ENCODE measurements at regions not wholly inside any gene's neighbourhood (a gene's known extent, or its start where the extent isn't known, plus 50 kb on each side); places are given as distances from the start of the nearest gene placed in this dataset.

DNA sequence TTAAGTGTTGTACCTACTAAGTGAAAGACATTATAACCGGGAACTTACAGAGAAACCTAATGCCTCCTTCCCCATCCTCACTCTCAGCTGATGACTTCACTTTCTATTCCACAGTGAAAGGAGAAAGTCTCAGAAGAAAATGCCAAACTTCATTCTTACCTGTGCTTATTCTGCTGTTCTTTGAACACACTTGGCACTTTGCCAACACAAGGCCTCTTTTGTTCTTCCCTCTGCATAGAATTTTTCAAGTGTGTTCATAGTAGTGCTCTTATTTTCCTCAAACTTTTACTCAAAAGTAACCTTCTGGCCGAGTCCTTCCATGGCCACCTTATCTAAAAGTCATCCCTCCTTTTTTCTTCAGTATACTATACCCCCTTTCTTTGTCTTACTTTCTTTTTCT lies 59.4 kb upstream of the ETV1 start:
- TF ChIP-seq, protein P1, sequence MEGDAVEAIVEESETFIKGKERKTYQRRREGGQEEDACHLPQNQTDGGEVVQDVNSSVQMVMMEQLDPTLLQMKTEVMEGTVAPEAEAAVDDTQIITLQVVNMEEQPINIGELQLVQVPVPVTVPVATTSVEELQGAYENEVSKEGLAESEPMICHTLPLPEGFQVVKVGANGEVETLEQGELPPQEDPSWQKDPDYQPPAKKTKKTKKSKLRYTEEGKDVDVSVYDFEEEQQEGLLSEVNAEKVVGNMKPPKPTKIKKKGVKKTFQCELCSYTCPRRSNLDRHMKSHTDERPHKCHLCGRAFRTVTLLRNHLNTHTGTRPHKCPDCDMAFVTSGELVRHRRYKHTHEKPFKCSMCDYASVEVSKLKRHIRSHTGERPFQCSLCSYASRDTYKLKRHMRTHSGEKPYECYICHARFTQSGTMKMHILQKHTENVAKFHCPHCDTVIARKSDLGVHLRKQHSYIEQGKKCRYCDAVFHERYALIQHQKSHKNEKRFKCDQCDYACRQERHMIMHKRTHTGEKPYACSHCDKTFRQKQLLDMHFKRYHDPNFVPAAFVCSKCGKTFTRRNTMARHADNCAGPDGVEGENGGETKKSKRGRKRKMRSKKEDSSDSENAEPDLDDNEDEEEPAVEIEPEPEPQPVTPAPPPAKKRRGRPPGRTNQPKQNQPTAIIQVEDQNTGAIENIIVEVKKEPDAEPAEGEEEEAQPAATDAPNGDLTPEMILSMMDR (optimal IDR thresholded peaks at IDR 0.05 in 1 of 3, IDR thresholded peaks at IDR 0.05 in 1 of 3, conservative IDR thresholded peaks at IDR 0.05 in 1 of 3; ENCODE audit: extremely low read depth in 1 of 3, insufficient read depth in 2 of 3, low read length in 3 of 3), result no peak
- TF ChIP-seq EZH2 (IDR thresholded peaks at IDR 0.05; ENCODE audit: low read length), result no peak
- FAIRE-seq (no peak), DNase-seq (ENCODE audit: low read depth, low spot score) (no peak)
- Histone ChIP-seq H4K20me1 (ENCODE audit: control insufficient read depth, extremely low read depth, insufficient read depth, low read length) (no peaks in the 10 kb centered on the region), H3K4me2 (ENCODE audit: control insufficient read depth, extremely low read depth, insufficient read depth, low read depth, low read length) (no peak overlapping the region), H3K9me3 (ENCODE audit: control insufficient read depth, low read depth, low read length) (no peaks in the 10 kb centered on the region), H3K36me3 (ENCODE audit: control insufficient read depth in 2 of 2, extremely low read depth in 1 of 2, insufficient read depth in 2 of 2, low read length in 2 of 2) (no peaks in the 10 kb centered on the region), H3K9ac (ENCODE audit: control insufficient read depth, extremely low read depth, insufficient read depth, low read length) (no peak overlapping the region), H2AFZ (ENCODE audit: control insufficient read depth, low read length) (no peak overlapping the region), H3K27me3 (ENCODE audit: control insufficient read depth, extremely low read depth, insufficient read depth, low read length) (no peaks in the 10 kb centered on the region), H3K4me3 (ENCODE audit: control insufficient read depth in 2 of 3, extremely low read depth in 1 of 3, insufficient read depth in 2 of 3, low read depth in 1 of 3, low read length in 3 of 3) (no peak overlapping the region), H3K4me1 (ENCODE audit: control insufficient read depth, extremely low read depth, insufficient read depth, low read length) (peaks cover 6% of the 10 kb centered on the region), H3K9me1 (ENCODE audit: control insufficient read depth, extremely low read depth, insufficient read depth, low read length) (no peaks in the 10 kb centered on the region), H3K79me2 (ENCODE audit: control insufficient read depth, insufficient read depth, low read length) (no peaks in the 10 kb centered on the region), H3K27ac (ENCODE audit: control insufficient read depth, insufficient read depth, low read length) (no peak overlapping the region)
- dilution Hi-C loops (cut with MboI; ENCODE audit: extremely low pct_ligation_motif_present, low sequenced_read_pairs), result no loop called here

GRCh38 chr7:14047709-14048399 lies 58.4 kb upstream of the ETV1 start:
- DNase-seq (ENCODE audit: low read depth, low spot score), result no peak
- H2AFZ ChIP-seq (ENCODE audit: control insufficient read depth, low read length), result no peak overlapping the region
- no peaks in the 10 kb centered on the region for H3K36me3 ChIP-seq (ENCODE audit: control insufficient read depth in 2 of 2, extremely low read depth in 1 of 2, insufficient read depth in 2 of 2, low read length in 2 of 2)

More at GRCh38 chr7:14047709-14048399, 58.4 kb upstream of the ETV1 start:
- Histone ChIP-seq H3K9ac (ENCODE audit: control insufficient read depth, extremely low read depth, insufficient read depth, low read length) (no peak overlapping the region), H3K4me2 (ENCODE audit: control insufficient read depth, extremely low read depth, insufficient read depth, low read depth, low read length) (no peak overlapping the region), H4K20me1 (ENCODE audit: control insufficient read depth, extremely low read depth, insufficient read depth, low read length) (no peaks in the 10 kb centered on the region), H3K4me3 (ENCODE audit: control insufficient read depth in 2 of 3, extremely low read depth in 1 of 3, insufficient read depth in 2 of 3, low read depth in 1 of 3, low read length in 3 of 3) (no peak overlapping the region), H3K27me3 (ENCODE audit: control insufficient read depth, extremely low read depth, insufficient read depth, low read length) (no peaks in the 10 kb centered on the region), H3K9me3 (ENCODE audit: control insufficient read depth, low read depth, low read length) (no peaks in the 10 kb centered on the region), H3K4me1 (ENCODE audit: control insufficient read depth, extremely low read depth, insufficient read depth, low read length) (peaks cover 6% of the 10 kb centered on the region), H3K79me2 (ENCODE audit: control insufficient read depth, insufficient read depth, low read length) (no peaks in the 10 kb centered on the region), H3K9me1 (ENCODE audit: control insufficient read depth, extremely low read depth, insufficient read depth, low read length) (no peaks in the 10 kb centered on the region), H3K27ac (ENCODE audit: control insufficient read depth, insufficient read depth, low read length) (no peak overlapping the region)
- no peak for TF ChIP-seq EZH2 (IDR thresholded peaks at IDR 0.05; ENCODE audit: low read length)
- TF ChIP-seq, protein P1 (optimal IDR thresholded peaks at IDR 0.05 in 1 of 3, IDR thresholded peaks at IDR 0.05 in 1 of 3, conservative IDR thresholded peaks at IDR 0.05 in 1 of 3; ENCODE audit: extremely low read depth in 1 of 3, insufficient read depth in 2 of 3, low read length in 3 of 3), result no peak
- dilution Hi-C loops (cut with MboI; ENCODE audit: extremely low pct_ligation_motif_present, low sequenced_read_pairs), result no loop called here
- no peak for FAIRE-seq

All from keratinocyte (primary cell).